GM03348 (cell line): ENCODE measurements at regions not wholly inside any gene's neighbourhood (a gene's known extent, or its start where the extent isn't known, plus 50 kb on each side); places are given as distances from the start of the nearest gene placed in this dataset.
"Not testable (repeated sequence)": the region's sequence is repeated elsewhere in the genome, so short reads cannot be mapped to it uniquely, and the experiment has no call there.

Source experiments
- DNase-seq: peaks from one replicate; pipeline ENCODE4 v3.0.0; 2012; ENCODE audit warnings: low spot score

DNA sequence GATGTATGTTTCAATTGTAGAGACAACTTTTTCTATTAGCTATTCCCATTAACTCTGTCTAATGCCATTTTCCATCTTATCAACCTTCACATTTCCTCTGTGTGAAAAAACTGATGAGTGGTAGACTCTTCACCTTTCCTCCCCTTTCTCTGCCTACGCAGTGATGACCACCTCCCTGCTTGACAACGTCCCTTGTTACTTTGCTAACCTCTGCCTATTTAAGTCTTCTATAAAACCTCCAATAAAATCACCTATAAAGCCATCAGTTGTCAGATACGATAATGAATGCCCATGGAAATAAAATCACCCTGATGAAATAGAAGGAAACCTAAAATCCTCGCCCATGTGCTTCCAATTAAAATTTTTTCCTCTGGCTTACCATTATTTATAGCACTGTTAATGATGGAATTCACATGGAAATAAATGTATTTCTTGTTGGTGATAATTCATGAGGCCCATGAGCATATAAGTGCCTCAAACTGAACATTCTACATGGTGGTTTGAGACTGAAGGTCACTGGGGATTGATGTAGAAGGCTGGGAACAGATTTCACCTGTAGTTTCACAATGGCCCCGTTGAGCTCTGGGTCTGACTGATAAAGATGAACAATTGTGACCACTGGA is 1454.0 kb upstream of the SEL1L start:
- DNase-seq = no peak

DNA sequence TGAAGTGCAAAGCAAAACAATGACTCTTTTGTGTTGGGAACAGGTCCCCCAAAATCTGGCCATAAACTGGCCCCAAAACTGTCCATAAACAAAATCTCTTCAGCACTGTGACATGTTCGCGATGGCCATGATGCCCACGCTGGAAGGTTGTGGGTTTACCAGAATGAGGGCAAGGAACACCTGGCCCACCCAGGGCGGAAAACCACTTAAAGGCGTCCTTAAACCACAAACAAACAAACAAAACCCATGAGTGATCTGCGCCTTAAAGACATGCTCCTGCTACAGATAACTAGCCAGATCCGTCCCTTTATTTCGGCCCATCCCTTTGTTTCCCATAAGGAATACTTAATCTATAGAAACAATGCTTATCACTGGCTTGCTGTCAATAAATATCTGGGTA is 1460.9 kb upstream of the SEL1L start:
- DNase-seq = not testable (repeated sequence)

DNA sequence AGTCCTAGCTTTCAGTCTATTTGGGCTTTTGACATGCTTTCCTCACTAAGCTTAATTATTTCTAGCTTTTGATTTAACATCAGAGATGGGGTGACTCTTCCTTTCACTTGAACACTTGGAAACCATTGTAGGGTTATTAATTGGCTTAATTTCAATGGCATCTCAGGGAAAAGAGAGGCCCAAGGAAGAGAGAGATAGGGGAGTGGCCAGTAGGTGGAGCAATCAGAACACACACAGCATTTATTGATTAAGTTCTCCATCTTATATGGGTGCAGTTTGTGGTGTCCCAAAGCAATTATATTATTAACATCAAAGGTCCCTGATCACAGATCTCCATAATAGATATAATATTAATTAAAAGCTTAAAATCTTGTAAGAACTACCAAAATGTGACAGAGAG is 1466.1 kb upstream of the SEL1L start:
- DNase-seq = no peak

DNA sequence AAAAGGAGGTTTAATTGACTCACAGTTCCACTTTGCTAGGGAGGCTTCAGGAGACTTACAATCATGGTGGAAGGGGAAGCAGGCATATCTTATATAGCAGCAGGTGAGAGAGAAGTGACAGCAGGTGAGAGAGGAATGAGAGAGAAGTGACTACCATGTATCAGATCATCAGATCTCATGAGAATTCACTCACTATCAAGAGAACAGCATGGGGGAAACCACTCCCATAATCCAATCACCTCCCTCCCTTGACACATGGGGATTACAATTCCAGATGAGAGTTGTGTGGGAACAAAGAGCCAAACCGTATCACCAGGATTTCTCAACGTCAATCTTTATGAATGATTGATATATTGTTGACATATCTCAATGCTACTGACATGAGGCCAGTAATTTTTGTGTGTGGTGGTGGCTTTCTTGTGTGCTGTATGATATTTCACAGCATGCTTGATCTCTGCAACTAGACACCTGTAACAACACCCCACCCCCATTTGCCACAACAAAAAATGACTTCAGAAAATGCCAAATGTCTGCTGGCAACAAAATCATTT is 1470.9 kb upstream of the SEL1L start:
- DNase-seq = no peak

DNA sequence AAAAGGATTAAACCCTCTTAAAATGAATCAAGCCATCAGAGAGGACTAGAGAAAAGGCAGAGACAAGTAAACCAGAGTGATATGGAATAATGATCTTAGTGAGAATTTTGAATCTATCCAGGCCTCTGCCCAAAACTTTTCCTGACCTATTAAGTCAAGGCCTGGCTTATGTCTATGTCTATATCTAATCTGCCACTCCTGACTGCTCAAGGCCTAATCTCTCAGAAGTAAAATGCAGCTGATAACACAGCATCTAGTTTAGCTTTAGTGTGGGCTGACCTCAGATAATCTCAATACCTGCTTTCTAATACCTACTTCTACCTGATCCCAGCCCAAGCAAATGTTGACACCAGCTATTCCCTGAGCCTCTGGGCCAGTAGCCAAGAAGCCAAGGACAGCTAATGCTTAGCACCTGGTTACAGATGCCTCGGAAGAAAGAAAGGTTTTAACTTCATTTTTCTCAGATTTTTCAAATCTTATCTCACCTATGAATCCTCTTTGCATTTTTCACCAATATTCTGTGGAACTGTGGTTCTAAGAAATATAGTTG is 1472.5 kb upstream of the SEL1L start:
- DNase-seq = no peak

DNA sequence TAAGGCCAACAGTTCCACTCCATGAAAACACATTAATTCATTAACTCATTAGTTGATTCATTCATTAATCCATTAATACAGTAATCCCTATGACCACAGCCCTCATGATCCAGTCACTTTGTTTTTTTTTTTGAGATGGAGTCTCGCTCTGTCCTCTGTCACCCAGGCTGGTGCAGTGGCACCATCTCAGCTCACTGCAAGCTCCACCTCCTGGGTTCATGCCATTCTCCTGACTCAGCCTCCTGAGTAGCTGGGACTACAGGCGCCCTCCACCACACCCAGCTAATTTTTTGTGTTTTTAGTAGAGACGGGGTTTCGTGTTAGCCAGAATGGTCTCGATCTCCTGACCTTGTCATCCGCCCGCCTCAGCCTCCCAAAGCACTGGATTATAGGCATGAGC is 1473.4 kb upstream of the SEL1L start:
- not testable (repeated sequence) for DNase-seq

DNA sequence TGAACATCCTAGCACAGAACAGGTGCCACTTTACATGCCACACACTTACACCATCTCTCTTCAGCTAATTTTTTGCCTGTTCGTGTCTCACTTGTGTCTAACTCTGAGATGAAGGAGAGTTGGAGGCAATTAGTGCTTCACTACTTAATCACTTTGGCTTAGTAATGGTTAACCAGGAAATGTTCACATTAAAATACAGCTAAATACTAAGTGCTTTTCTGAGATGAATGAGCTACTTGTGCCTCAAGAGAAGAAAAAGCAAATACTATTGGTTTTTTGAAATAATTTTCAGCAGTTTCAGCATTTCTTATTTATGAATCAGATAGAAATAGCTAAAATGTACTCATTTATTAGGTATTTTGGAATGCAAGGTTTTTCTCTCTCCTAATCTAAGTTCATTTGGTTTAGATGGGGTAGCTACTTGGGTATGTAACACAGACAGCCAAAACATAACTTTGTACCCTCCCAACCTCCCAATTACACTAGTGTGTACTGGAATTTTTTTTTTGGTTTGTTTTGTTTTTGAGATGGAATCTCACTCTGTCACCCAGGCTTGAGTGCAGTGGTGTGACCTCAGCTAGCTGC is 1474.1 kb upstream of the SEL1L start:
- no peak for DNase-seq

DNA sequence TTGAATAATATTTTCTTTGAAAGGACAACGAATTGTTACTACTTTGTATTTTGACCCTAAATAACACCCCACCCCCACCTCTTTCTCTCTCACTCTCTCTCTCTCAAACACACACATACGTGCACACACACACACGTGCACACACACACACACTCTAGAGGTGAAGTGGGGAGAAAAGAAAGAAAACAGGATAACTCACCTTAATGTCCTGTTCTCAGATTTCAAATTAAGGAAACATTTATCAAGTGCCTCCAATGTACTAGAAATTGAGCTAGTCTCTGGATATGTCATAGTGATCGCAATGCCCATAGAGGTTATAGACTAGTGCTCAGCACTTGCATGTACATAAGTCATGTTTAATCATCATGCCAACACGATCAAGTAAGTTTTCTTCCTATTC is 1483.6 kb upstream of the SEL1L start:
- DNase-seq = no peak

DNA sequence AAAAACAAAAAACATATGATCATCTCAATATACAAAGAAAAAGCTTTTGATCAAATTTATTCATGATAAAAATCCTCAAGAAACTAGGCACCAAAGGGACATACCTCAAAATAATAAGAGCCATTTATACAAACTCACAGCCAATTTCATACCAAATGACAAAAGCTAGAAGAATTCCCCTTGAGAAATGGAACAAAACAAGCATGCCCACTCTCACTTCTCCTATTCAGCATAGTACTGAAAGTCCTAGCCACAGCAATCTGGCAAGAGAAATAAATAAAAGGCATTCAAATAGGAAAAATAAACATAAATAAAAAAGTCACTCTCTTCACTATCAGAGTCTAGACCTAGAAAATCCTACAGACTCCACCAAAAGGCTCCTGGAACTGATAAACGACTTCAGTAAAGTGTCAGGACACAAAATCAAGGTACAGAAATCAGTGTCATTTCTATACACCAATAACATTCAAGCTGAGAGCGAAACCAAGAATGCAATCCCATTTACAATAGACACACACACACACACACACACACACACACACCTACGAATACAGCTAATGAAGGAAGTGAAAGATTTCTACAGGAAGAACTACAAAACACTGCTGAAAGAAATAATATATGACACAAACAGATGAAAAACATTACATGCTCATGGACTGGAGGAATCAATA is 1486.2 kb upstream of the SEL1L start:
- no peak for DNase-seq

DNA sequence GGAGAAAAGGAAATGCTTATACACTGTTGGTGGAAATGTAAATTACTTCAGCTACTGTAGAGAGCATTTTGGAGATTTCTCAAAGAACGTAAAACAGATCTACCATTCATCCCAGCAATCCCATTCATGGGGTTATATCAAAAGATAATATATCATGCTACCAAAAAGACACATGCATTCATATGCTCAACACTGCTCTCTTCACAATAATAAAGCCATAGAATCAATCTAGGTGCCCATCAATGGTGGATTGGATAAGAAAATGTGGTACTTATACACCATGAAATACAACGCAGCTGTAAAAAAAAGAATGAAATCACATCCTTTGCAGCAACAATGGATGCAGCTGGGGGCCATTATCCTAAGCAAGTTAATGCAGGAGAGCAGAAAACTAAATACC is 1487.7 kb upstream of the SEL1L start:
- DNase-seq = no peak

DNA sequence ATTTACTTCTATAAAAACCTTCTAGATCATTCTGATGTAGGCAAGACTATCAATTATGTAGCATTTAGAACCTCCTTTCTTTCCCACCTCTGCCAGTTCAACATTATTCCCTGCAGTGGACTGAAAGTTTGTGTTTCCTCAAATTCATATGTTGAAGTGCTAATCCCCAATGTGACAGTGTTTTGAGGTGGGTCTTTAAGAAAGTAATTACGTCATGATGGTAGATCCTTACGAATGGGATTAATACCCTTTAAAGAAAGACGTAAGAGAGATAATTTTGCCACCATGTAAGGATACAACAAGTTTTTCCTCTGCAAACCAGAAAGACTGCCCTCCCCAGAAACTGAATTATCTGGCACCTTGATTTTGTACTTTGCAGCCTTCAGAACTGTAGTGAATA is 1489.7 kb upstream of the SEL1L start:
- no peak for DNase-seq

DNA sequence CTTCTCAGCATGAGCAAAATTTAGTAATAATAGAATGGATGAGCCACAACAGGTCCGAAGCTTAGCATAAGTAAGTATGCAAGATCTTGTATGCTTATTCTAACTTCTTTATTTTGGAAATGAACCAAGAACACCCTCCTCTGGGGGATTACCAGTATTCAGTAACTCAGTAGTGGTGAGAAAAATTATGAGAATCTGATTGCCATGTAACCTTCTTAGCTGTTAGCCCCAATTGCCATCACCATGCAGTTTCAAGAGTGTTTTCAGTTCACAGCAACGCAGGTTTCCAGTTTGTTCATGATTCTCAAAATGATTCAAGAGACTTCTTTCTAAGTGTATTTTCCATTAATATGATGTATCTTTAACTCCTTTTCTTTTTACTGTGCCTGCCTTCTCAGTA is 1507.6 kb upstream of the SEL1L start:
- DNase-seq = no peak

DNA sequence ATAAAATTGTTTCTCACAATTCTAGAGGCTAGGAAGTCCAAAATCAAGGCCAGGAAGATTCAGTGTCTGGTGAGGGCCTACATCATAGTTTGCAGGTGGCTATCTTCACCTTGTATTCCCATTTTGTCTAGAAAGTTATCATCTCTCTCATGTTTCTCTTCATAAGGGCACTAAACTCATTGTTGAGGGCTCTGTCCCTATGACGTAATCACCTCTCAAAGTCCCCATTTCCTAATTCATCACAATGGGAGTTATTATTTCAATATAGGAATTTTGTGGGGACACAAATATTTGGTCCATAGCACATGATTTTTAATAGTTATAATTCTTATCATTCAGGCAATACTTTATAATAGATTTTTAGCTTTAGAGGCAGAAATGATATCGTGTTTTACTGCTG is 1509.2 kb upstream of the SEL1L start:
- no peak for DNase-seq

DNA sequence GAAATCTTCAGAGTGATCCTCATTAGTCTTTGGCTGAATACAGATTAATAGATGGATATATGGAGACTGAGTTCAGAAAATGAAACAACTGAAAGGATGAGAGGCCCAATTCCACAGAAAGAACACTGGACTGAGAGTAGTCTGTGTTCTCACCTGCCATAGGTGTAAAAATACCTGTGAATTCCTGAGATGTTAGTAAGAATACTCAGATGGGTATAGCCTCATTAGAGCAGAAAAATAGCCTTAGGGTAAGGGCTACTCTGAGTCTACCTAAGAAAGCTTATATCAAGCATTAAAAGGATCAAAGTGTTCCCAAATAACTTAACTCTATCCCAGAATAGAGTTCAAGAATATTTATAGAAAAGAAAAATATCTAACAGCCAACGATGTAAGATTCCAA is 1510.3 kb upstream of the SEL1L start:
- no peak for DNase-seq

DNA sequence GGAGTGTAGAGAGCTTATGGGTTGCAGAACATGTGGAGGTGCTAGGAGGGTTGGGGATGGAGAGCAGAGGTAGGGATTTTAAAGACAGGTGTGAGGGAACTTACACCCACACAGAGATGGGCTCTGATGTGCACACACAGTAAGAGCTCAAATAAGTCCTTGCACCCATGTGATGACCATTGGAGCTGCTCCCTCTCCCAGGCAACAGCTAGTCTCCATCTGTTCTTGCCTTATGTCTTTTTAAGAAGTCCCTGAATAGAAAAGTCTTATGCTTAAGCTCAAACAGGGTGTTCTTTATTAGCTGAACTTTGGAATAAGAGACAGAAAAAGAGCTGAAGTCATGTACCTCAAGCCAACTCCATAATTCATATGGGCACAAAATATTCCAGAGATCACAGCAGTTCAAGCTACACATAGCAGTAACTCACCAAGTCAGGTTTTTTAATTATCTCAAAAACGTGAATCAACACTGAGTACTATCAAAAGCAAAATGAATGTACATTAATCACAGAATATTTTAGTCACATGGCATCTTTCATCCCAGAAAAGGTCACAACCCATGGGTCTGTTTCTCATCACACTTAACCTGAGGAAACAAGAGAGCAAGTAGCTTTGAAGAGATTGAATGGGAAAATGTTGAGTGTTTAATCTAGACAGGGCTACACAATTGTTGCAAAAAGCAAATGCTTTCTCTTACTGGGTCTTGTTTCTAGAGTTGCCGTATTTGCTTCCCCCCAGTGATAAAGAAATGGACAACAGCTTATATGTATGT is 1513.6 kb upstream of the SEL1L start:
- no peak for DNase-seq

DNA sequence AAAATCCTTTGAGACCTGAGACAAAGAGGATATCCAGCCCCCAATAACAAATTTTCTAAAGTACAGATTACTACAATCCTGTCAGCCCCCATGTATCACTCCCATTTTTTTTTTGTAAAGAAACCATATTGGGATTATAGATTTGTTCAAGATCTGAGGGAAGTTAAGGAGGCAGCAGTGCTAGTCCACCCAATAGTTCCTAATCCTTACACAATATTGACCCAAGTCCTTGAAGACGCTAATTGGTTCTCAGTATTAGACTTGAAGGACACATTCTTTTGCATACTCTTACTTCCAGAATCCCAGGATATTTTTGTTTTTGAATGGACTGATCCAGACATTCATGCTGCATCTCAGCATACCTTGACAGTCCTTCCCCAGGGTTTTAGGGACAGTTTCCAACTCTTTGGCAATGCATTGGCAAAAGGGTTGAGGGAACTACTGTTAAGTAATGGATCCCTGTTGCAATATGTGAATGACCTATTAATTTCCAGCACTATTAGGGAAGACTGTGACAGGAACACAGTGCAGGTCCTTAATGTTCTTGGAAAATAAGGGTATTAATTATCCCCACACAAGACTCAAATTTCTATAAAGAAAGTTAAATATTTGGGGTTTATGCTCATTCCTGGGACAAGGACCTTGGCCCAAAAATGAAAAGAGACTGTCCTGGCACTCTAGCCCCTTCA is 1519.5 kb upstream of the SEL1L start:
- DNase-seq = no peak

DNA sequence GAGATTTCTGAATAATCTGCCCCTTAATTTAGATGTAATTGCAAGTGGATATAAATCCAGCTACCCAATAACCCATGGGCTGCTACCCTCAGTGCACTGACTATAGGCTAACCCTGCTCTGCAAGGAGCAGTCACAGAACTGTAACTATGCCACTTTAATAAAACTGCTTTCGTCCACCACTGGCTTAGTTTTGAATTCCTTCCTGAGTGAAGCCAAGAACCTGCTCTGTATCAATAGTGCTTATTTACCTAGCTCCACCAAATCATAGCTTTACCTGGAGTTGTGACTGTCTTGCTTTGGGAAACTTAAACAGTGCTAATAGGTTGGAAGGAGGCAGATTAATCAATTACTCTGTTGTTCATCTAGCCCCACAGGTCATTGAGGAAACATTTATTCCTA is 1524.4 kb upstream of the SEL1L start:
- DNase-seq = no peak

DNA sequence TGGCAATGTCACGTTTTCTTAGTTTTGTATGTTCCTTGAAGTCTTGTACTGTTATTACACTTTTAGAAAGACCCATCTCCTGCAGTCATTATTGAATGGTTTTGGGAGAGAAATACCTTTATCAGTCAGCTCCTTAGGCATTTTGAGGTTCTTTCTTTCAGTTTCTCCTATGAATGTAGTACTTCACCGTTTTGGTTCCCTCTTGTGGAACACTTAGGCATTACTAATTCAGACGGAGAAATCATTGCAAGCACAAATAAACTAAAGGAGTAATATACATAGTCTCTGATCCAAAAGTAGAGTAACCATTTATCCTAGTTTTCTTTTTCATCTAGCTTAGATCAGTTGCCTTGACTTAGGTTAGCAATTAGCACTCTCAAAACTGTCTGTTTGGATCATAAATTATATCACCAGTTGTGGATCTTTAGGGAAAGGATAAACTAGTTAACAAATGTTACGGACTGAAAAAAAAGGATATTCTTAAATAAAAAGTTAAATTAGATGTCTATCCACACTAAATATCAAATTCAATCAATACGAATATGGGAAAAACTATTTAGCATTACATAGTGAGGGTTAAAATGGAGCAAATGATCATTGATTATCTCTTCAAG is 1538.3 kb upstream of the SEL1L start:
- DNase-seq = no peak

DNA sequence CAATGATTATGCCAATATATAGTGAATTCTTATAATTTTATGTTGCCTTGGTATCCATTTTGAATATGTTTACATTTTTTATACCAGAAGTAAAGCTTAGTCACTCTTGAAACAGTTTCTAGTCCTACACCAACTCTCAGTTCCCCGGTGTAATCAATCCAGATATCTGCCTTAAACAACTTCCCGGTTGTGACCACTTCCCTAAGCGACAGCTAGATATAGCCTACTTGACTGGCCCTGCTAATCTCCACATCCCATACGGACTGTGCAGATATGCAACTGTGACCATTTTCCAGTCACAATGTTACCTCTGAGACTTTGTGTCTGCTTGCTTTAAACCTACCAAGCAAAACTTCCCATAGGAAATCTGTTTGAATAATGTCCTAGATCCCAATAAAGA is 1551.5 kb upstream of the SEL1L start:
- no peak for DNase-seq

DNA sequence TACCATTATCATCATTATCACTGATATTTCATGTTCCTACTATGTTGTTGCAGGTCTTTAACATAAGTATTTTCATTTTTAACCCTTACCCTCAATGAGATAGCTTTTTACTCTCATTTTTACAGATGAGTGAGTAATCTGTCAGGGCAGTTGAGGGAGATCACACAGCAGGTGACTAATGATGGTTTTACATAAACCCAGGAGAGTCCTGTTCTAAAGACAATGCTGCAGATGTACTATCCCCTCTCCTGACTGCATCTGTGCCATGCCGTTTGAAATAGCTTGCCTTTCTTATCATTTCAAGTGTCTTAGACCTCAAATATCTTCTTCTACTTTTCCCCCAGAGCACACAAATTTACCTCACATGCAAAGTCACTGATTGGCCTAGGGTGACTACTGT is 1552.1 kb upstream of the SEL1L start:
- no peak for DNase-seq
